K562 (cell line): ENCODE measurements at regions not wholly inside any gene's neighbourhood (a gene's known extent, or its start where the extent isn't known, plus 50 kb on each side); places are given as distances from the start of the nearest gene placed in this dataset.

Source experiments
- CC2D1A ChIP-seq: fragments of 450-650 bp; IDR thresholded peaks from 2 replicates; pipeline ENCODE4 v1.6.1; 2017; ENCODE audit warnings: mild to moderate bottlenecking
- FOXJ3 ChIP-seq: sonication (generic); formaldehyde crosslinking; IDR thresholded peaks from 2 replicates; pipeline ENCODE4 v1.4.0; 2020; ENCODE audit warnings: mild to moderate bottlenecking, missing genetic modification reagents
- HDAC8 ChIP-seq: fragments of 450-650 bp; IDR thresholded peaks from 2 replicates; pipeline ENCODE4 v1.6.1; 2016; ENCODE audit warnings: mild to moderate bottlenecking, missing genetic modification characterization, moderate library complexity, missing compliant biosample characterization
- MCM7 ChIP-seq, 2 experiments: fragments of 450-650 bp; IDR thresholded peaks; 2 replicates each; pipeline ENCODE4 v1.6.1; 2016 to 2018
- MEF2D ChIP-seq: conservative IDR thresholded peaks from 2 replicates; pipeline ENCODE4 v1.6.1; 2016; ENCODE audit warnings: low read depth, missing genetic modification characterization, missing compliant biosample characterization
- MYNN ChIP-seq, 2 experiments: sonication (generic); formaldehyde crosslinking in 1 of 2; IDR thresholded peaks; 2 replicates each; pipeline versions ENCODE4 v1.5.0 to v1.6.1; 2016 to 2020; ENCODE audit warnings: antibody characterized with exemption in 1 of 2, missing genetic modification reagents in 1 of 2
- POLR2AphosphoS2 ChIP-seq: IDR thresholded peaks from 2 replicates; pipeline ENCODE4 v1.6.1; 2012; ENCODE audit warnings: low read length, improper control_type of control experiment
- SPI1 ChIP-seq: IDR thresholded peaks from 2 replicates; pipeline ENCODE4 v1.6.1; 2011; ENCODE audit warnings: low read depth, low read length, control low read depth, borderline replicate concordance
- TBP ChIP-seq: optimal IDR thresholded peaks from 2 replicates; pipeline ENCODE3; 2011; ENCODE audit warnings: low read depth, low read length, improper control_type of control experiment
- YY1 ChIP-seq, 3 experiments: IDR thresholded peaks; 2 replicates each; pipeline ENCODE4 v1.6.1; 2011; ENCODE audit warnings: low read length in 2 of 3, mild to moderate bottlenecking in 2 of 3, moderate library complexity in 2 of 3, borderline replicate concordance in 1 of 3, control low read depth in 1 of 3, low read depth in 1 of 3; ENCODE audit not compliant: insufficient read depth in 3 of 3, insufficient replicate concordance in 2 of 3, control insufficient read depth in 1 of 3, insufficient read length in 1 of 3; ENCODE audit errors: extremely low read depth in 1 of 3
- ZFP36 ChIP-seq: fragments of 150-350 bp; IDR thresholded peaks from 2 replicates; pipeline ENCODE4 v1.6.1; 2018; ENCODE audit warnings: low read length, low read depth; ENCODE audit not compliant: partially characterized antibody
- ZNF311 ChIP-seq: fragments of 250-450 bp; sonication (Bioruptor Pico); IDR thresholded peaks from 2 replicates; pipeline ENCODE4 v1.4.0; 2020; ENCODE audit warnings: mild to moderate bottlenecking, moderate library complexity
- TF ChIP-seq, protein P1 (sequence below): sonication (generic); formaldehyde crosslinking; IDR thresholded peaks from 2 replicates; pipeline ENCODE4 v1.8.0; 2023; ENCODE audit warnings: mild to moderate bottlenecking, missing genetic modification reagents
- TF ChIP-seq, protein P2 (sequence below): fragments of 250-450 bp; sonication (Bioruptor Pico); IDR thresholded peaks from 2 replicates; pipeline ENCODE4 v1.8.0; 2021; ENCODE audit warnings: moderate library complexity, mild to moderate bottlenecking, inconsistent platforms
- TF ChIP-seq, protein P3 (sequence below): fragments of 450-650 bp; IDR thresholded peaks from 2 replicates; pipeline ENCODE4 v1.7.0; 2016; ENCODE audit warnings: borderline replicate concordance
- TF ChIP-seq, protein P4 (sequence below): fragments of 250-450 bp; sonication (Bioruptor Pico); IDR thresholded peaks from 2 replicates; pipeline ENCODE4 v1.8.0; 2021; ENCODE audit warnings: mild to moderate bottlenecking, moderate library complexity
- TF ChIP-seq, protein P5 (sequence below): sonication (generic); formaldehyde crosslinking; IDR thresholded peaks from 2 replicates; pipeline ENCODE4 v1.8.1; 2023; ENCODE audit warnings: mild to moderate bottlenecking, missing genetic modification reagents, moderate library complexity

DNA sequence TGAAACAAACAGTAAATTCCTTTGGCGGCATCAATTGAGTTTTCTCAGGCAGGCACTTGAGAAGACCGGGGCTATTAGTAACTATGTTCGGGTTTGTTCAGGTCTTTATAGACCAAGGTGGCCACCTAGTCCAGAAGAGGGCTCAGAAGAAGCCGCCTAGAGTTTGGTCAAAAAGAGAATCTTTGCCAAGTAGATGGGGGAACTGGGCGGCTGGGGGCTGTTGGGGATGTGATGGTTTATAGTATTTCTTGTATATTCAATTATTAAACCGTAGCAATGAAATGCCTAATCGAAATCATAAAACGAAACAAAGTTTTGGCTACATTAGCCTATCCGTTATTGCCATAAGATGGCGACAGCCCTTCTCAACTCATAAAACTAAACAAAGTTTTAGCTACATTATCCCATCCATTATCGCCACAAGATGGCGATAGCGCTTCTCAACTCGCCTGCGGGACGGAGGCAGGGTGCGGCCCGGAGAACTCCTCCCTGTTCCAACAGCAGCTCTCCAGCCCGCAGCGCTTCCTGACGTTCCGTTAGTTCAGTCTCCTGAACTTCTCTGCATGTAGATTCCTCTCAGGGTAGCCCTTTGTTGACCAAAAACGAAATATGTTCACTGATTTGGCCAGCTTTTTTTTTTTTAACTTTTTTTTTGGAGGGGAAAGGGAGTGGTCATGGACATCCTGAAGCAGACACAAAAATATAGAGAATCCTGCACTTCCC is 120.5 kb upstream of the PRSS16 start (continued):
- TF ChIP-seq, protein P1, sequence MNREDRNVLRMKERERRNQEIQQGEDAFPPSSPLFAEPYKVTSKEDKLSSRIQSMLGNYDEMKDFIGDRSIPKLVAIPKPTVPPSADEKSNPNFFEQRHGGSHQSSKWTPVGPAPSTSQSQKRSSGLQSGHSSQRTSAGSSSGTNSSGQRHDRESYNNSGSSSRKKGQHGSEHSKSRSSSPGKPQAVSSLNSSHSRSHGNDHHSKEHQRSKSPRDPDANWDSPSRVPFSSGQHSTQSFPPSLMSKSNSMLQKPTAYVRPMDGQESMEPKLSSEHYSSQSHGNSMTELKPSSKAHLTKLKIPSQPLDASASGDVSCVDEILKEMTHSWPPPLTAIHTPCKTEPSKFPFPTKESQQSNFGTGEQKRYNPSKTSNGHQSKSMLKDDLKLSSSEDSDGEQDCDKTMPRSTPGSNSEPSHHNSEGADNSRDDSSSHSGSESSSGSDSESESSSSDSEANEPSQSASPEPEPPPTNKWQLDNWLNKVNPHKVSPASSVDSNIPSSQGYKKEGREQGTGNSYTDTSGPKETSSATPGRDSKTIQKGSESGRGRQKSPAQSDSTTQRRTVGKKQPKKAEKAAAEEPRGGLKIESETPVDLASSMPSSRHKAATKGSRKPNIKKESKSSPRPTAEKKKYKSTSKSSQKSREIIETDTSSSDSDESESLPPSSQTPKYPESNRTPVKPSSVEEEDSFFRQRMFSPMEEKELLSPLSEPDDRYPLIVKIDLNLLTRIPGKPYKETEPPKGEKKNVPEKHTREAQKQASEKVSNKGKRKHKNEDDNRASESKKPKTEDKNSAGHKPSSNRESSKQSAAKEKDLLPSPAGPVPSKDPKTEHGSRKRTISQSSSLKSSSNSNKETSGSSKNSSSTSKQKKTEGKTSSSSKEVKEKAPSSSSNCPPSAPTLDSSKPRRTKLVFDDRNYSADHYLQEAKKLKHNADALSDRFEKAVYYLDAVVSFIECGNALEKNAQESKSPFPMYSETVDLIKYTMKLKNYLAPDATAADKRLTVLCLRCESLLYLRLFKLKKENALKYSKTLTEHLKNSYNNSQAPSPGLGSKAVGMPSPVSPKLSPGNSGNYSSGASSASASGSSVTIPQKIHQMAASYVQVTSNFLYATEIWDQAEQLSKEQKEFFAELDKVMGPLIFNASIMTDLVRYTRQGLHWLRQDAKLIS (CRISPR knock-in tag) = no peak
- no peak for TF ChIP-seq HDAC8 (tag)
- TF ChIP-seq, protein P2, sequence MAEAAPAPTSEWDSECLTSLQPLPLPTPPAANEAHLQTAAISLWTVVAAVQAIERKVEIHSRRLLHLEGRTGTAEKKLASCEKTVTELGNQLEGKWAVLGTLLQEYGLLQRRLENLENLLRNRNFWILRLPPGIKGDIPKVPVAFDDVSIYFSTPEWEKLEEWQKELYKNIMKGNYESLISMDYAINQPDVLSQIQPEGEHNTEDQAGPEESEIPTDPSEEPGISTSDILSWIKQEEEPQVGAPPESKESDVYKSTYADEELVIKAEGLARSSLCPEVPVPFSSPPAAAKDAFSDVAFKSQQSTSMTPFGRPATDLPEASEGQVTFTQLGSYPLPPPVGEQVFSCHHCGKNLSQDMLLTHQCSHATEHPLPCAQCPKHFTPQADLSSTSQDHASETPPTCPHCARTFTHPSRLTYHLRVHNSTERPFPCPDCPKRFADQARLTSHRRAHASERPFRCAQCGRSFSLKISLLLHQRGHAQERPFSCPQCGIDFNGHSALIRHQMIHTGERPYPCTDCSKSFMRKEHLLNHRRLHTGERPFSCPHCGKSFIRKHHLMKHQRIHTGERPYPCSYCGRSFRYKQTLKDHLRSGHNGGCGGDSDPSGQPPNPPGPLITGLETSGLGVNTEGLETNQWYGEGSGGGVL (CRISPR knock-in tag) = no peak
- no peak for TF ChIP-seq SPI1
- peak; percentile 62; the same call in 1 of the 2 replicates for TF ChIP-seq CC2D1A
- no peak for TF ChIP-seq MCM7 (IDR thresholded peaks at IDR 0.05)
- peak; percentile 37 for TF ChIP-seq ZFP36
- TF ChIP-seq, protein P3, sequence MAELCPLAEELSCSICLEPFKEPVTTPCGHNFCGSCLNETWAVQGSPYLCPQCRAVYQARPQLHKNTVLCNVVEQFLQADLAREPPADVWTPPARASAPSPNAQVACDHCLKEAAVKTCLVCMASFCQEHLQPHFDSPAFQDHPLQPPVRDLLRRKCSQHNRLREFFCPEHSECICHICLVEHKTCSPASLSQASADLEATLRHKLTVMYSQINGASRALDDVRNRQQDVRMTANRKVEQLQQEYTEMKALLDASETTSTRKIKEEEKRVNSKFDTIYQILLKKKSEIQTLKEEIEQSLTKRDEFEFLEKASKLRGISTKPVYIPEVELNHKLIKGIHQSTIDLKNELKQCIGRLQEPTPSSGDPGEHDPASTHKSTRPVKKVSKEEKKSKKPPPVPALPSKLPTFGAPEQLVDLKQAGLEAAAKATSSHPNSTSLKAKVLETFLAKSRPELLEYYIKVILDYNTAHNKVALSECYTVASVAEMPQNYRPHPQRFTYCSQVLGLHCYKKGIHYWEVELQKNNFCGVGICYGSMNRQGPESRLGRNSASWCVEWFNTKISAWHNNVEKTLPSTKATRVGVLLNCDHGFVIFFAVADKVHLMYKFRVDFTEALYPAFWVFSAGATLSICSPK = no peak
- TF ChIP-seq, protein P4, sequence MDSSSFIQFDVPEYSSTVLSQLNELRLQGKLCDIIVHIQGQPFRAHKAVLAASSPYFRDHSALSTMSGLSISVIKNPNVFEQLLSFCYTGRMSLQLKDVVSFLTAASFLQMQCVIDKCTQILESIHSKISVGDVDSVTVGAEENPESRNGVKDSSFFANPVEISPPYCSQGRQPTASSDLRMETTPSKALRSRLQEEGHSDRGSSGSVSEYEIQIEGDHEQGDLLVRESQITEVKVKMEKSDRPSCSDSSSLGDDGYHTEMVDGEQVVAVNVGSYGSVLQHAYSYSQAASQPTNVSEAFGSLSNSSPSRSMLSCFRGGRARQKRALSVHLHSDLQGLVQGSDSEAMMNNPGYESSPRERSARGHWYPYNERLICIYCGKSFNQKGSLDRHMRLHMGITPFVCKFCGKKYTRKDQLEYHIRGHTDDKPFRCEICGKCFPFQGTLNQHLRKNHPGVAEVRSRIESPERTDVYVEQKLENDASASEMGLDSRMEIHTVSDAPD (CRISPR knock-in tag) = no peak
- TF ChIP-seq MYNN (IDR thresholded peaks at IDR 0.05) = peak; percentile 56; the same call in 1 of the 2 replicates
- no peak for TF ChIP-seq MYNN (CRISPR knock-in tag; IDR thresholded peaks at IDR 0.05)
- TF ChIP-seq, protein P5, sequence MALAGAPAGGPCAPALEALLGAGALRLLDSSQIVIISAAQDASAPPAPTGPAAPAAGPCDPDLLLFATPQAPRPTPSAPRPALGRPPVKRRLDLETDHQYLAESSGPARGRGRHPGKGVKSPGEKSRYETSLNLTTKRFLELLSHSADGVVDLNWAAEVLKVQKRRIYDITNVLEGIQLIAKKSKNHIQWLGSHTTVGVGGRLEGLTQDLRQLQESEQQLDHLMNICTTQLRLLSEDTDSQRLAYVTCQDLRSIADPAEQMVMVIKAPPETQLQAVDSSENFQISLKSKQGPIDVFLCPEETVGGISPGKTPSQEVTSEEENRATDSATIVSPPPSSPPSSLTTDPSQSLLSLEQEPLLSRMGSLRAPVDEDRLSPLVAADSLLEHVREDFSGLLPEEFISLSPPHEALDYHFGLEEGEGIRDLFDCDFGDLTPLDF (CRISPR knock-in tag) = peak; percentile 47; the same call in 1 of the 2 replicates
- TF ChIP-seq ZNF311 (CRISPR knock-in tag) = no peak
- no peak for TF ChIP-seq TBP
- TF ChIP-seq MEF2D = no peak
- TF ChIP-seq POLR2AphosphoS2 = no peak
- peak in 2 of 3 experiments; percentile 66 to 78 for TF ChIP-seq YY1 (IDR thresholded peaks at IDR 0.05; ENCODE audit: borderline replicate concordance in 1 of 3, control insufficient read depth in 1 of 3, extremely low read depth in 1 of 3, insufficient read depth in 3 of 3, insufficient read length in 1 of 3, insufficient replicate concordance in 2 of 3, low read depth in 1 of 3, low read length in 2 of 3)
- no peak for TF ChIP-seq FOXJ3 (CRISPR knock-in tag)
